ENCODE measurements at regions not wholly inside any gene's neighbourhood (a gene's known extent, or its start where the extent isn't known, plus 50 kb on each side); places are given as distances from the start of the nearest gene placed in this dataset.

DNA sequence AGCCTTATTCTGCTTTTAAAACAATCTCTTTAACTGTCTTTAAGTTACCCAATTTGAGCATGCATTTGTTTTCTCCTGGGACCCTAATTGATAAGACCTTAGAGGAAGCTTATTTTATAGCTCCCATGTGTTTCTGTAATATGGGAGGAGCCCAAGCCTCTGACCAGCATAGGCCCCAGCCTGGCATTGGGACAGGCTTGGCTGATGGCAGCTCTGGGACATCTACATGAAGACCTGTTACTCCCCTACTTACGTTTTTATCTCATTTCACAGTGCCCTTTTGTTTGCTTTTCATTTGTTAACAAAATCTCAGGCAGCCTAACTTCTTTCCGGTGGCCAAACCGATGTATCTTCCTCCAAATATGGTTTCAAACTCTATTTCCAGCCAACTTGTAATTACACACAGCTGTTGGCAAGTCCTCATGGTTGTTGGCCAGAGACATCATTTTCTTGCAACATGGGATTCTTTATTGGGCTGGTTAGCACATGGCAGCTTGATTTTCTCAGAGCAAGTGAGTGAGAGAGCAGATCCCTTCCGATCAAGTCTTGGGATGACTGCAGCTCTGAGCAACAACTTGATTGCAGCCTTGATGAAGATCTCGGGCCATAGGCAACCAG, 1117.5 kb downstream of the AACS start:
- ATAC-seq (replicated peaks in 6 of 8): no peak
- no peak overlapping the region for H3K27ac ChIP-seq
- H3K4me3 ChIP-seq: no peak overlapping the region
- WGBS, 10 experiments: 0 to 71% (median 28%) methylated on average over 1 to 5 of the region's 5 CpGs; no CpG with 5 or more reads in 1 of the 10 experiments
- in situ Hi-C loops (cut with MboI; ENCODE audit: low pct_unique_long_range_greater_than_20kb in 2 of 9, low sequenced_read_pairs in 9 of 9, unreplicated experiment in 9 of 9): no loop called here
- H3K4me1 ChIP-seq (replicated peaks in 1 of 2): no peaks in the 10 kb centered on the region

DNA sequence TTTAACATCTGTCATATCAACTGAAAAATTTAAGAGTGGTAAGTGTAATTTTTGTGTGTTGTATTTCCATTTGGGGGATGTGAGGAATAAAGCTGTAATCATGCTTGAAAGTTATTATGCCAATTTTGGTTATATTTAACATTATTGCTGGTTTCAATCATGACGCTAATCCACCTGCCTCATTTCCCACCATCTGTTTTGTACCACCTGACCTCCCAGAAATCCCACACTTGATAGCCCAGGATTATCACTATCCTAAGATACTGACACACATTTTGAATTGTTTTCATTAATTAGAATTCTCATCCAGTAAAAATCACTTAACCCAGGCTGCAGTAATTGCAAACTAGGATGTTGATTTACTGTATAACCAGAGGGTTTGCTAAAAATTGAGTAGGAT, 1119.8 kb downstream of the AACS start:
- in situ Hi-C loops (cut with MboI; ENCODE audit: low pct_unique_long_range_greater_than_20kb in 2 of 9, low sequenced_read_pairs in 9 of 9, unreplicated experiment in 9 of 9): no loop called here
- WGBS, 10 experiments: 38 to 100% (median 80%) methylated on average over 1 of the region's 1 CpG; no CpG with 5 or more reads in 4 of the 10 experiments
- ATAC-seq (replicated peaks in 6 of 8): no peak
- H3K27ac ChIP-seq: no peak overlapping the region
- no peaks in the 10 kb centered on the region for H3K4me1 ChIP-seq (replicated peaks in 1 of 2)
- no peak overlapping the region for H3K4me3 ChIP-seq

DNA sequence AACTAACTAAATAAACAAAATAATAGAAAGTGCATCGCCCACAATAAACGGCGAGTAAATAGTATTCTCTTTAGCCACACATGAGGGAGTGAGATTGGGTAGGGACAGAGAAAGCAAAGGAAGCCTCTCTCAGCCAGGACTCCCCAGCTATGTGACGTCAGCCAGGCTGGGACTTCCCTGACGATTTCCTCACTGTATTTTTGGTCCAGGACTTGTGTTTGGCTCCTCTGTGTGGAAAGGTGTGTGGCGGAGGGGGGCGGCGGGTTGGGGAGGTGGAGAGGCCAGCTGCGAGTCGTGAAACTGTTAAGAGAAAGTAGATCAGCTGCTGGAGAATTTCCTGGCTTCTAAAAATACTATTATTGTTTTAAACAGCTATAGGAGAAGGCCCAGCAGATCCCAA, 1124.6 kb downstream of the AACS start:
- ATAC-seq (replicated peaks in 6 of 8): no peak
- no peak overlapping the region for H3K4me3 ChIP-seq
- in situ Hi-C loops (cut with MboI; ENCODE audit: low pct_unique_long_range_greater_than_20kb in 2 of 9, low sequenced_read_pairs in 9 of 9, unreplicated experiment in 9 of 9): no loop called here
- H3K4me1 ChIP-seq (replicated peaks in 1 of 2): no peaks in the 10 kb centered on the region
- no peak overlapping the region for H3K27ac ChIP-seq
- WGBS, 10 experiments: 20 to 63% (median 47%) methylated on average over 3 to 7 of the region's 10 CpGs; no CpG with 5 or more reads in 4 of the 10 experiments

DNA sequence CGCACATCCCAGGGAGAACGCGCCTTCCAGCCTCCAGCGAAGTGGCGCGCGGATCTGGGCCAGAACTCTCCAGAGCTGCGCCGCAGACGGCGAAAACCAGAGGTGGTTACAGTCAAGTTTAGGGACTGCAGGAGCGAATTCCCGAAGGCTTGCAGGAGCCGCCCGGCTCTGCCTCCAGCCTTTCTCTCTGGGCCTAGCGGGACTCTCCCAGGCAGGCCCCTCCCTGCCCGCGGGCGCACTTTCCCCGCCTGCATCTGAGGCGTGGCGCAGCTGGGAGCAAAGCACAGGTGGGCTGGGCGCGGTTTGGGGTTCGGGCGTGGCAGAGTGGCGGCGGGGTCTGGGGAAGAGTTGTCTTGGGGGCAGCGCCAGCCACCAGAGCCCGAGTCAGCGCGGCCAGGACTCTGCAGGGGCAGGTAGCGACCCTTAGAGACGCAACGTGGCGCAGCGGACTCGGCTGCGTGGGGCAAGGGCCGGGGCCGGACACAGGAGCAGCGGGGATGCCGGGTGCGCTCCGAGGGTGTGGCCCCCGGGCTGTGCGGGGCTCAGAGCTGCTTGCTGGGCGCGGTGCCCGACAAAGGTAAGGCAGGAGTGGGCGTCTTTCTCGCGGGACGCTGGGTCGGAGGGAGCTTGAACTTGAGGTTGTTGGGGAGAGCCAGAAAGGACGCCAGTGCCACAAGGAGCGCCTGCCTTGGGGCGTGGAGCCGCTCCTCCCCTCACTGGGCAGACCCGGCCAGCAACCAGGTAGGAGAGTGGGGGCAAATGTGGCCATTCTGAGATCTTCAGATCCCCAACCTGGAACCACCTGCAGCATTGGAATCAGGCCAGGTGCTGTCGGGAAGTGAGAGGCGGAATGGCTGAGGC, 1126.0 kb downstream of the AACS start:
- ATAC-seq (replicated peaks in 6 of 8): peak in 2 of 8 experiments; percentile 50 to 82

DNA sequence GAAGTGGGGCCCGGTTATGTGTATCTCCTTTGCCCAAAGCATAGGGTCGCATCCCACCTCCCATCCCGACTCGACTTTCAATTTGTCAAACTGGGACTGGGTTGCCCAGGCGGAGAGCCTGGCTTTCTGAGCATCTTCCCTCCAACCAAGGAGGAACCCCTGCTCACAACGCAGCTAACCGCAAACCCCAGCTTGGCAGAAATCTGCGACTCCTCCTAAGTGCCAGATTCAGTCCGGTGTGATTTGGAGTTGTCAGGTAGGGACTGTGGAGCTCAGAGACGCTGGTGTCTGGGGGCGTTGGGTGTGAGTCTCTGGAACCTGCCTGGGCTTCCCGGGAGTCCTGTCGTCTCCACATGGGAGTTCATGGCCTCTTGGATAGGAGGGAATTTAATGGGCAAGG, 1126.7 kb downstream of the AACS start:
- ATAC-seq (replicated peaks in 6 of 8): no peak
- H3K4me1 ChIP-seq (replicated peaks in 1 of 2): no peaks in the 10 kb centered on the region
- H3K27ac ChIP-seq: no peak overlapping the region
- in situ Hi-C loops (cut with MboI; ENCODE audit: low pct_unique_long_range_greater_than_20kb in 2 of 9, low sequenced_read_pairs in 9 of 9, unreplicated experiment in 9 of 9): no loop called here
- WGBS, 10 experiments: 40 to 90% (median 51%) methylated on average over 1 to 9 of the region's 13 CpGs; no CpG with 5 or more reads in 5 of the 10 experiments
- no peak overlapping the region for H3K4me3 ChIP-seq

More for the DNA sequence above, 1126.0 kb downstream of the AACS start:
- WGBS, 10 experiments: 10 to 90% (median 19%) methylated on average over 2 to 11 of the region's 62 CpGs; no CpG with 5 or more reads in 3 of the 10 experiments
- in situ Hi-C loops (cut with MboI; ENCODE audit: low pct_unique_long_range_greater_than_20kb in 2 of 9, low sequenced_read_pairs in 9 of 9, unreplicated experiment in 9 of 9): no loop called here
- Histone ChIP-seq H3K4me3 (peak overlapping the region in 1 of 5 donors; percentile 23), H3K27ac (no peak overlapping the region), H3K4me1 (replicated peaks in 1 of 2) (no peaks in the 10 kb centered on the region)

DNA sequence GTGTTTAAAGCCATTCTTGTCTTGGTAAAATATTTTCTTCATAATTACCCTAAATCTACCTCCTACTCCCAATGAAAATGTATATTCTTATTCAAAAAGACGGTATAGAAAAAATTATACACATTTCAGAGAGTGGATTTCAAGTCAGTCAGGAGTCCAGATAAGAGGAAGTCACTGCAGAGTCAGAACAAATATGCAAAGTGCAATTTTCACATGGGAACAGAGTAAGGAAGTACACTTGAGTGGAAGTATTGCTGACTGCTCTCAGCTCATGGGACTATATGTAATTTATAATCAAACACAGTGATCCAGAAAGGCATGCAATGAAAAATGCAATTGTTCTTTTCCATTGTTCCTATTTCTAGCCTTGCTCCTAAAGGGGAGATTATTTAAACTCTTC, 1128.0 kb downstream of the AACS start:
- no peak overlapping the region for H3K4me3 ChIP-seq
- no peak for ATAC-seq (replicated peaks in 6 of 8)

DNA sequence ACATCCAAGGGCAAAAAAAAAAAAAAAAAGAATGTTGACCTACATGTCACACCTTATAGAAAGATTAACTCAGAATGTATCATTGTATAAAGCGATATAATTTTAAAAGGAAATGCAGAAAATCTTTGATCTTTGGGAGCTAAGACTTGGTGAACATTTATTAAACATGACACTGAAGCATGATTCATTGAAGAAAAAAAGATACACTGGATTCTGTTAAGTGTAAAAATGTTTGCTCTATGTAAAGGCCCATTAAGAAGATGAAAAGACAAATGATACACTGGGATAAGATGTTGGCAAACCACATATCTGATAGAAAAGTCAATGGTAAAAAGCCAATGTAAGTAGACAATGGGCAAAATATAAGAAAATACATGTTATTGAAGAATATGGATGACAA, 1131.0 kb downstream of the AACS start:
- no peak for ATAC-seq (replicated peaks in 6 of 8)
- 41 to 92% (median 62%) methylated on average over 1 of the region's 1 CpG; no CpG with 5 or more reads in 1 of the 10 experiments for WGBS, 10 experiments
- in situ Hi-C loops (cut with MboI; ENCODE audit: low pct_unique_long_range_greater_than_20kb in 2 of 9, low sequenced_read_pairs in 9 of 9, unreplicated experiment in 9 of 9): no loop called here

More for the DNA sequence above, 1128.0 kb downstream of the AACS start:
- no peak overlapping the region for H3K27ac ChIP-seq
- H3K4me1 ChIP-seq (replicated peaks in 1 of 2): no peaks in the 10 kb centered on the region
- 0 to 92% (median 6%) methylated on average over 1 of the region's 1 CpG for WGBS, 10 experiments
- in situ Hi-C loops (cut with MboI; ENCODE audit: low pct_unique_long_range_greater_than_20kb in 2 of 9, low sequenced_read_pairs in 9 of 9, unreplicated experiment in 9 of 9): no loop called here

DNA sequence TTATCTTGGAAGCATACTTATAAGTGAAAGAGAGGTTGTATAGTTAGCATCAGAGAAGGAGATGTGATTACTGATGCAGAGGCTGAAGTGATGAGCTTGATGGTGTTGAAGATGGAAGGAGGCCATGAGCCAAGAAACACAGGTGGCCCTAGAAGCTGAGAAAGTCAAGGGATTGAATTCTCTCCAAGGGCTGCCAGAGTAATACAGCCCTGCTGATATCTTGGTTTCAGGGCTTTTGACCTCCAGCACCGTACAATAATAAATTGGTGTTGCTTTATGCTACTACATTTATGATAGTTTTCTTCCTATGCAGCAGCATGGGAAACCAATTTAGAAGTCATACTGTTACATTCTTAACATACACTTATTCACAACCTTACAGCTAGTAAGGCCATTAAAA, 1133.3 kb downstream of the AACS start:
- ATAC-seq (replicated peaks in 6 of 8): no peak
- Histone ChIP-seq H3K4me1 (replicated peaks in 1 of 2) (no peaks in the 10 kb centered on the region), H3K4me3 (no peak overlapping the region), H3K27ac (no peak overlapping the region)
- 33 to 100% (median 43%) methylated on average over 1 of the region's 1 CpG; no CpG with 5 or more reads in 5 of the 10 experiments for WGBS, 10 experiments
- in situ Hi-C loops (cut with MboI; ENCODE audit: low pct_unique_long_range_greater_than_20kb in 2 of 9, low sequenced_read_pairs in 9 of 9, unreplicated experiment in 9 of 9): no loop called here

More for the DNA sequence above, 1131.0 kb downstream of the AACS start:
- Histone ChIP-seq H3K4me3 (no peak overlapping the region), H3K4me1 (replicated peaks in 1 of 2) (no peaks in the 10 kb centered on the region), H3K27ac (no peak overlapping the region)

DNA sequence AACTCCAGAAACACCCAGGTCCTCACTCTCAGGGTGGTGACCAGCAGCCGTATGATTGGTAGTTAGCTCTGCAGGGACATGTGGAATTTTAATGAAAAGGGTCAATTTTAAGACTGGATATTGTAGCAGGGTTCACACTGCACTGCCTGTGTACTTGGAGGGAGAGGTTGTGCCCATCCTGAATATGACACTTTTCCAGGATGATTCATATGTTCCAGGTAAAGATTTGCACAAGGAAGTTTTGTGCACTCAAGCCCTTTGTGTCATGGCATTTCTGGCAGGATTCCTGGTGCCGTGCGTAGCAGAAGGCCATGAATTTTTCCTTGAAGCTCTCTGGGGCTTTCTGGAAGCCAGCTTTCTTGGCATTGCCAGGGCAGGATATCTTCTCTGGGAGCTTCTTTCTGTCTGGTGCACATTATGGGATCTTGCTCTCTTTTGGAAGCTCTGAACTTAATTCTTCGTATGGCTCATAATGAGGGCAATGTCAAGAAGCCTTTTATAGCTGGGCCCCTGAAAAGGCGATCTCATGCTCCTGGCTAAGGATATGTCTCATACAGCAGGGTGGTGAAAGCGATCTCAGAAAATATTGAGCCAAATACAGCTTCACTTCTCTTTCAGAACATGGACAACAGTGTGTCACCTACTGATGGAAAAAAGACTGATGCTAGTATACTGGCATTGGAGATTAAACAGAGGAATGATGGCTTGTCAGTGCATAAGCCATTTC, 1133.9 kb downstream of the AACS start:
- in situ Hi-C loops (cut with MboI; ENCODE audit: low pct_unique_long_range_greater_than_20kb in 2 of 9, low sequenced_read_pairs in 9 of 9, unreplicated experiment in 9 of 9): no loop called here
- 0 to 86% (median 39%) methylated on average over 1 to 6 of the region's 6 CpGs for WGBS, 10 experiments

DNA sequence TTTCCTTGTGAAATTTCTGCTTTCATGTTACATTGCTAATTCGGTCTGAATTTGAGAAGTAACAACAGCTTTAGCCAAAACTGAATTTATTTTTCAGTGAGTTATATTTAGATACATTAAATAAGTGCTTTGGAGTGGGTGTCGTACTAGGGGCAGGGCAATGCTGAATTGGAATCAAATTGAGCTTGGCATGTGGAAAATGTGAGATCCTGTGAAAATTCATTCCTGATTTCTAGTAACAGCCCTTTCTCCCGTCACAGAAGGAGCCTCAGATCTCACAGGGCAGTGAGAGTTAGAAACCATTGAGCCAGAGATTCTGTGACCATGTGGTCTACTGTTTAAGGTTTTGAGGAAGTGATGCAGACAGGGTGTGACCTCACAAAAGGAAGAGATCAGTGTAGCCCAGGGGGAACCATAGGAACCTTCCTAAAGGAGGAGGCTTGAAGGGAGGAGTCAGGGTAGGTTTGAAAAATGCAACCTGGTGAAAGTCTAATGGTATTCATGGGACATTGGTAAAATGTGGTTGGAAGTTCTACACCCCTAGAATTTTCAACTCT, 1136.8 kb downstream of the AACS start:
- Histone ChIP-seq H3K27ac (no peak overlapping the region), H3K4me3 (no peak overlapping the region), H3K4me1 (replicated peaks in 1 of 2) (no peaks in the 10 kb centered on the region)
- 0 to 86% (median 17%) methylated on average over 1 to 3 of the region's 3 CpGs for WGBS, 10 experiments
- ATAC-seq (replicated peaks in 6 of 8): peak in 1 of 8 experiments; percentile 36
- in situ Hi-C loops (cut with MboI; ENCODE audit: low pct_unique_long_range_greater_than_20kb in 2 of 9, low sequenced_read_pairs in 9 of 9, unreplicated experiment in 9 of 9): no loop called here

More for the DNA sequence above, 1133.9 kb downstream of the AACS start:
- Histone ChIP-seq H3K4me3 (no peak overlapping the region), H3K4me1 (replicated peaks in 1 of 2) (no peaks in the 10 kb centered on the region), H3K27ac (no peak overlapping the region)
- no peak for ATAC-seq (replicated peaks in 6 of 8)

DNA sequence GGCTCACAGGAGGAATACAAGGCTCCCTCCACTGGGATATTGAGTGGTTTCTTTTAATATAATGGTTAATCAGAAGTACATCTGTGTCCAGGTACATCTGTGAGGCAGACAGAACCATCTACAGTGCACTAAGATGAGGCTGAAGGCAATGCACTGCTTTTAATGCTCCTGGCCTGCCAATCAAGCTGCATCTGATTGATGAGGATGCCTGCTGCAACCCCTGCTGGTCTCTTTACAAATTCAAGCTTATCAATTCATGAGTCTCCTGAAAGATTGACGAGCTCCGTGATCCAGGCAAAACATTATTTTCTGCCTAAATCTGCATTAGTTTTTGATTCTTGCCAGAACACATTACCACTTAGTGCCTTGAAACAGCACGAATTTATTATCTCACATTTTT, 1139.1 kb downstream of the AACS start:
- H3K4me1 ChIP-seq (replicated peaks in 1 of 2): no peaks in the 10 kb centered on the region
- no peak overlapping the region for H3K4me3 ChIP-seq
- ATAC-seq (replicated peaks in 6 of 8): no peak
- H3K27ac ChIP-seq: no peak overlapping the region
- WGBS, 10 experiments: 0 to 80% (median 15%) methylated on average over 1 to 3 of the region's 3 CpGs; no CpG with 5 or more reads in 2 of the 10 experiments
- in situ Hi-C loops (cut with MboI; ENCODE audit: low pct_unique_long_range_greater_than_20kb in 2 of 9, low sequenced_read_pairs in 9 of 9, unreplicated experiment in 9 of 9): no loop called here

DNA sequence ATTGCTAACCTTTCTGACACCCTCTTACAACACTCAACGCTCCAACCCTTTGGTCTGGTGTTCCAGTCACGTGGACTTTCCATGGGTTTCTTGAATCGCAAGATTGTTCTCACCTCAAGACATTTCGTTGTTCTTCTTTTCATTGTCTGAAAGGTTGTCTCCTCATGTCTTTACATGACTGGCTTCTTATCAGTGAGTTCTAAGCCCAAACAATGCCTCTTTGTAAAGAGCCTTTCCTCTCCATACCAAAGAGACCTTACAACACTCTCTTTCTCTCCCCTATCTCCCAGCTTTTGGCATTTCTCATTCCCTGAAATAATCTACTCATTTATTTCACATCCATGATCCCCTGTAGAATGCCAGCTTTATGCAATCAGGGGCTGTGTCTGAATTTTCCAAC, 1144.8 kb downstream of the AACS start:
- in situ Hi-C loops (cut with MboI; ENCODE audit: low pct_unique_long_range_greater_than_20kb in 2 of 9, low sequenced_read_pairs in 9 of 9, unreplicated experiment in 9 of 9): no loop called here
- no peak overlapping the region for H3K4me3 ChIP-seq
- H3K4me1 ChIP-seq (replicated peaks in 1 of 2): no peaks in the 10 kb centered on the region
- no peak overlapping the region for H3K27ac ChIP-seq
- WGBS, 10 experiments: 0 to 89% (median 29%) methylated on average over 1 to 4 of the region's 4 CpGs; no CpG with 5 or more reads in 2 of the 10 experiments
- ATAC-seq (replicated peaks in 6 of 8): no peak

DNA sequence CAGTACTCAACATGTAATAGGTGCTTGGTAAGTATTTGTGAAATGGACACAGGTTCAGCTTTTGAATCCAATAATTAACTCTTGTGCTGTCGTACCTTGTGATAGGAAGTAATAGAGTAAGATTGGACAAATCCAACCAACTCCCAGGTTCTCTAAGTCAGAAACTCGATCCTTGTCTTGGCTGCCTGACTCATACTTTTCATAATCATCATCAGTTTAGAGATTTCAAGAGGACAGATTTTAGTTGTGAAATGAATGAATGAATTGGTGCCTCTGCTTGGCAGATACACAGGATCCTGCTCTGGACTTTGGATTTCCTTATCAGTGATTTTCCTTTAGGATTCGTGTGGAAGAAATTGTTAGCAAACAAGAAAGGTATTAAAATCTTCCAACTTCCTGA, 1145.2 kb downstream of the AACS start:
- Histone ChIP-seq H3K4me1 (replicated peaks in 1 of 2) (no peaks in the 10 kb centered on the region), H3K27ac (no peak overlapping the region), H3K4me3 (no peak overlapping the region)
- 0 to 84% (median 18%) methylated on average over 1 to 3 of the region's 3 CpGs; no CpG with 5 or more reads in 1 of the 10 experiments for WGBS, 10 experiments
- no peak for ATAC-seq (replicated peaks in 6 of 8)
- in situ Hi-C loops (cut with MboI; ENCODE audit: low pct_unique_long_range_greater_than_20kb in 2 of 9, low sequenced_read_pairs in 9 of 9, unreplicated experiment in 9 of 9): no loop called here

Data from motor neuron (in vitro differentiated cells).